SK-N-SH treated with all-trans-retinoic acid at 6 μM for 48 hours (cell line): ENCODE measurements at regions not wholly inside any gene's neighbourhood (a gene's known extent, or its start where the extent isn't known, plus 50 kb on each side); places are given as distances from the start of the nearest gene placed in this dataset.

Experiments used
- ATAC-seq: fragments of 200-7000 bp; cut with Tn5 transposase; 3 replicates; pipeline ENCODE4 v1.9.1; 2020; ENCODE audit warnings: mild to moderate bottlenecking, moderate library complexity
- ARNTL ChIP-seq: fragments of 450-650 bp; formaldehyde crosslinking; IDR thresholded peaks from 2 replicates; pipeline ENCODE4 v1.5.0; 2020; ENCODE audit warnings: low read depth, mild to moderate bottlenecking, moderate library complexity, borderline replicate concordance
- BACH2 ChIP-seq: fragments of 250-450 bp; sonication (Bioruptor Pico); IDR thresholded peaks from 2 replicates; pipeline ENCODE4 v1.9.0; 2021; ENCODE audit warnings: mild to moderate bottlenecking, borderline replicate concordance
- ESRRG ChIP-seq: fragments of 250-450 bp; sonication (Bioruptor Pico); IDR thresholded peaks from 2 replicates; pipeline ENCODE4 v1.6.1; 2021; ENCODE audit warnings: mild to moderate bottlenecking
- GLIS3 ChIP-seq: fragments of 250-450 bp; sonication (Bioruptor Pico); IDR thresholded peaks from 2 replicates; pipeline ENCODE4 v1.5.0; 2020; ENCODE audit warnings: mild to moderate bottlenecking, moderate library complexity
- ISL1 ChIP-seq: fragments of 250-450 bp; sonication (Bioruptor Pico); IDR thresholded peaks from 2 replicates; pipeline ENCODE4 v2.1.2; 2022; ENCODE audit warnings: mild to moderate bottlenecking, moderate library complexity
- OSR1 ChIP-seq: fragments of 250-450 bp; sonication (Bioruptor Pico); IDR thresholded peaks from 2 replicates; pipeline ENCODE4 v1.8.0; 2022; ENCODE audit warnings: moderate library complexity, mild to moderate bottlenecking, inconsistent platforms
- PPARA ChIP-seq: fragments of 250-450 bp; sonication (Bioruptor Pico); IDR thresholded peaks from 2 replicates; pipeline ENCODE4 v1.5.0; 2020; ENCODE audit warnings: mild to moderate bottlenecking, borderline replicate concordance
- RARB ChIP-seq: fragments of 250-450 bp; sonication (Bioruptor Pico); IDR thresholded peaks from 2 replicates; pipeline ENCODE4 v1.8.0; 2021; ENCODE audit warnings: mild to moderate bottlenecking, moderate library complexity
- SNAI2 ChIP-seq: fragments of 250-450 bp; sonication (Bioruptor Pico); IDR thresholded peaks from 2 replicates; pipeline ENCODE4 v1.5.0; 2020; ENCODE audit warnings: mild to moderate bottlenecking, moderate library complexity
- TCF4 ChIP-seq: fragments of 250-450 bp; sonication (Bioruptor Pico); IDR thresholded peaks from 2 replicates; pipeline ENCODE4 v1.8.0; 2021; ENCODE audit warnings: mild to moderate bottlenecking, moderate library complexity, borderline replicate concordance
- TOX ChIP-seq: fragments of 250-450 bp; sonication (Bioruptor Pico); IDR thresholded peaks from 2 replicates; pipeline ENCODE4 v1.8.0; 2021; ENCODE audit warnings: mild to moderate bottlenecking, moderate library complexity, borderline replicate concordance
- ZC3H10 ChIP-seq: fragments of 250-450 bp; sonication (Bioruptor Pico); IDR thresholded peaks from 2 replicates; pipeline ENCODE4 v1.5.1; 2021; ENCODE audit warnings: mild to moderate bottlenecking, moderate library complexity
- ZFP3 ChIP-seq: fragments of 250-450 bp; sonication (Bioruptor Pico); IDR thresholded peaks from 2 replicates; pipeline ENCODE4 v1.5.0; 2020; ENCODE audit warnings: mild to moderate bottlenecking, moderate library complexity
- ZFP30 ChIP-seq: fragments of 450-650 bp; formaldehyde crosslinking; IDR thresholded peaks from 2 replicates; pipeline ENCODE4 v1.5.0; 2022; ENCODE audit warnings: mild to moderate bottlenecking, moderate library complexity
- ZNF565 ChIP-seq: fragments of 450-650 bp; formaldehyde crosslinking; conservative IDR thresholded peaks from 2 replicates; pipeline ENCODE4 v1.5.0; 2020; ENCODE audit warnings: low read depth, mild to moderate bottlenecking, moderate library complexity
- ZNF70 ChIP-seq: fragments of 450-650 bp; formaldehyde crosslinking; IDR thresholded peaks from 2 replicates; pipeline ENCODE4 v1.5.0; 2020; ENCODE audit warnings: mild to moderate bottlenecking, moderate library complexity
- ZNF8 ChIP-seq: fragments of 450-650 bp; formaldehyde crosslinking; IDR thresholded peaks from 2 replicates; pipeline ENCODE4 v1.5.0; 2020; ENCODE audit warnings: mild to moderate bottlenecking, moderate library complexity
- TF ChIP-seq, protein P1 (sequence below): fragments of 250-450 bp; sonication (Bioruptor Pico); IDR thresholded peaks from 2 replicates; pipeline ENCODE4 v1.5.0; 2020; ENCODE audit warnings: mild to moderate bottlenecking, moderate library complexity
- TF ChIP-seq, protein P2 (sequence below): fragments of 250-450 bp; sonication (Bioruptor Pico); IDR thresholded peaks from 2 replicates; pipeline ENCODE4 v1.8.0; 2020; ENCODE audit warnings: mild to moderate bottlenecking, moderate library complexity, borderline replicate concordance
- TF ChIP-seq, protein P3 (sequence below): fragments of 250-450 bp; sonication (Bioruptor Pico); IDR thresholded peaks from 2 replicates; pipeline ENCODE4 v1.5.1; 2021; ENCODE audit warnings: mild to moderate bottlenecking, moderate library complexity
- TF ChIP-seq, protein P4 (sequence below): fragments of 250-450 bp; sonication (Bioruptor Pico); IDR thresholded peaks from 2 replicates; pipeline ENCODE4 v1.8.0; 2021; ENCODE audit warnings: low read depth, mild to moderate bottlenecking, moderate library complexity, borderline replicate concordance

DNA sequence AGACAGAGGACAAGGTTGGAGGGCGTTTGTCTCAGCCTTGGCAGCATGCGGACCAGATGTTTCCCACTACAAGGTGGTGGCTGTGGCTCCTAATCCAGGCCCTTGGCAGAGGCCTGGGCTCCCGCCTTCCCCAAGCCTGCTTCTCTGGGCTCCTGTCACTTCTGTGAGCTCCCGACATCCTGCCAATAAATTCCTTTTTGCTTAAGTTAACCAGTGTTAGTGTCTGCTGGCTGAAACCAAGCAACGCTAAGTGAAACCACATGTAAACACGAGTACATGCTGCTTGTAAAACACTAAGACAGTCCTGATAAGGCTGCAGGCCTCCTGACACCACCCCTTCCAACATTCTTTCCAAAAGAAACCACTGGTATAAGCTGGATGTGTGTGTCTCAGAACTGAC, 263.6 kb upstream of the ZMIZ1 start:
- TF ChIP-seq, protein P1, sequence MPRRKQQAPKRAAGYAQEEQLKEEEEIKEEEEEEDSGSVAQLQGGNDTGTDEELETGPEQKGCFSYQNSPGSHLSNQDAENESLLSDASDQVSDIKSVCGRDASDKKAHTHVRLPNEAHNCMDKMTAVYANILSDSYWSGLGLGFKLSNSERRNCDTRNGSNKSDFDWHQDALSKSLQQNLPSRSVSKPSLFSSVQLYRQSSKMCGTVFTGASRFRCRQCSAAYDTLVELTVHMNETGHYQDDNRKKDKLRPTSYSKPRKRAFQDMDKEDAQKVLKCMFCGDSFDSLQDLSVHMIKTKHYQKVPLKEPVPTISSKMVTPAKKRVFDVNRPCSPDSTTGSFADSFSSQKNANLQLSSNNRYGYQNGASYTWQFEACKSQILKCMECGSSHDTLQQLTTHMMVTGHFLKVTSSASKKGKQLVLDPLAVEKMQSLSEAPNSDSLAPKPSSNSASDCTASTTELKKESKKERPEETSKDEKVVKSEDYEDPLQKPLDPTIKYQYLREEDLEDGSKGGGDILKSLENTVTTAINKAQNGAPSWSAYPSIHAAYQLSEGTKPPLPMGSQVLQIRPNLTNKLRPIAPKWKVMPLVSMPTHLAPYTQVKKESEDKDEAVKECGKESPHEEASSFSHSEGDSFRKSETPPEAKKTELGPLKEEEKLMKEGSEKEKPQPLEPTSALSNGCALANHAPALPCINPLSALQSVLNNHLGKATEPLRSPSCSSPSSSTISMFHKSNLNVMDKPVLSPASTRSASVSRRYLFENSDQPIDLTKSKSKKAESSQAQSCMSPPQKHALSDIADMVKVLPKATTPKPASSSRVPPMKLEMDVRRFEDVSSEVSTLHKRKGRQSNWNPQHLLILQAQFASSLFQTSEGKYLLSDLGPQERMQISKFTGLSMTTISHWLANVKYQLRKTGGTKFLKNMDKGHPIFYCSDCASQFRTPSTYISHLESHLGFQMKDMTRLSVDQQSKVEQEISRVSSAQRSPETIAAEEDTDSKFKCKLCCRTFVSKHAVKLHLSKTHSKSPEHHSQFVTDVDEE (CRISPR knock-in tag): peak; percentile 85; the same call in 1 of the 2 replicates
- no peak for TF ChIP-seq ZFP30 (CRISPR knock-in tag)
- TF ChIP-seq OSR1 (CRISPR knock-in tag): no peak
- TF ChIP-seq TCF4 (CRISPR knock-in tag): peak; percentile 94
- TF ChIP-seq SNAI2 (CRISPR knock-in tag): no peak
- TF ChIP-seq RARB (CRISPR knock-in tag): no peak
- no peak for TF ChIP-seq ZFP3 (CRISPR knock-in tag)
- peak; percentile 78 for TF ChIP-seq ISL1 (CRISPR knock-in tag)
- TF ChIP-seq, protein P2, sequence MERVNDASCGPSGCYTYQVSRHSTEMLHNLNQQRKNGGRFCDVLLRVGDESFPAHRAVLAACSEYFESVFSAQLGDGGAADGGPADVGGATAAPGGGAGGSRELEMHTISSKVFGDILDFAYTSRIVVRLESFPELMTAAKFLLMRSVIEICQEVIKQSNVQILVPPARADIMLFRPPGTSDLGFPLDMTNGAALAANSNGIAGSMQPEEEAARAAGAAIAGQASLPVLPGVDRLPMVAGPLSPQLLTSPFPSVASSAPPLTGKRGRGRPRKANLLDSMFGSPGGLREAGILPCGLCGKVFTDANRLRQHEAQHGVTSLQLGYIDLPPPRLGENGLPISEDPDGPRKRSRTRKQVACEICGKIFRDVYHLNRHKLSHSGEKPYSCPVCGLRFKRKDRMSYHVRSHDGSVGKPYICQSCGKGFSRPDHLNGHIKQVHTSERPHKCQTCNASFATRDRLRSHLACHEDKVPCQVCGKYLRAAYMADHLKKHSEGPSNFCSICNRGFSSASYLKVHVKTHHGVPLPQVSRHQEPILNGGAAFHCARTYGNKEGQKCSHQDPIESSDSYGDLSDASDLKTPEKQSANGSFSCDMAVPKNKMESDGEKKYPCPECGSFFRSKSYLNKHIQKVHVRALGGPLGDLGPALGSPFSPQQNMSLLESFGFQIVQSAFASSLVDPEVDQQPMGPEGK: no peak
- TF ChIP-seq ZNF8: peak; percentile 17; the same call in 1 of the 2 replicates
- no peak for TF ChIP-seq GLIS3 (CRISPR knock-in tag)
- TF ChIP-seq, protein P3, sequence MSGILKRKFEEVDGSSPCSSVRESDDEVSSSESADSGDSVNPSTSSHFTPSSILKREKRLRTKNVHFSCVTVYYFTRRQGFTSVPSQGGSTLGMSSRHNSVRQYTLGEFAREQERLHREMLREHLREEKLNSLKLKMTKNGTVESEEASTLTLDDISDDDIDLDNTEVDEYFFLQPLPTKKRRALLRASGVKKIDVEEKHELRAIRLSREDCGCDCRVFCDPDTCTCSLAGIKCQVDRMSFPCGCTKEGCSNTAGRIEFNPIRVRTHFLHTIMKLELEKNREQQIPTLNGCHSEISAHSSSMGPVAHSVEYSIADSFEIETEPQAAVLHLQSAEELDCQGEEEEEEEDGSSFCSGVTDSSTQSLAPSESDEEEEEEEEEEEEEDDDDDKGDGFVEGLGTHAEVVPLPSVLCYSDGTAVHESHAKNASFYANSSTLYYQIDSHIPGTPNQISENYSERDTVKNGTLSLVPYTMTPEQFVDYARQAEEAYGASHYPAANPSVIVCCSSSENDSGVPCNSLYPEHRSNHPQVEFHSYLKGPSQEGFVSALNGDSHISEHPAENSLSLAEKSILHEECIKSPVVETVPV (CRISPR knock-in tag): no peak
- TF ChIP-seq ARNTL (CRISPR knock-in tag): no peak
- no peak for TF ChIP-seq ZNF565 (CRISPR knock-in tag)
- no peak for TF ChIP-seq BACH2 (CRISPR knock-in tag)
- TF ChIP-seq, protein P4, sequence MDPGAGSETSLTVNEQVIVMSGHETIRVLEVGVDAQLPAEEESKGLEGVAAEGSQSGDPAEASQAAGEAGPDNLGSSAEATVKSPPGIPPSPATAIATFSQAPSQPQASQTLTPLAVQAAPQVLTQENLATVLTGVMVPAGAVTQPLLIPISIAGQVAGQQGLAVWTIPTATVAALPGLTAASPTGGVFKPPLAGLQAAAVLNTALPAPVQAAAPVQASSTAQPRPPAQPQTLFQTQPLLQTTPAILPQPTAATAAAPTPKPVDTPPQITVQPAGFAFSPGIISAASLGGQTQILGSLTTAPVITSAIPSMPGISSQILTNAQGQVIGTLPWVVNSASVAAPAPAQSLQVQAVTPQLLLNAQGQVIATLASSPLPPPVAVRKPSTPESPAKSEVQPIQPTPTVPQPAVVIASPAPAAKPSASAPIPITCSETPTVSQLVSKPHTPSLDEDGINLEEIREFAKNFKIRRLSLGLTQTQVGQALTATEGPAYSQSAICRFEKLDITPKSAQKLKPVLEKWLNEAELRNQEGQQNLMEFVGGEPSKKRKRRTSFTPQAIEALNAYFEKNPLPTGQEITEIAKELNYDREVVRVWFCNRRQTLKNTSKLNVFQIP: no peak
- no peak for TF ChIP-seq PPARA (CRISPR knock-in tag)
- TF ChIP-seq ESRRG: no peak
- TF ChIP-seq ZNF70: no peak
- ATAC-seq: peak; percentile 93

DNA sequence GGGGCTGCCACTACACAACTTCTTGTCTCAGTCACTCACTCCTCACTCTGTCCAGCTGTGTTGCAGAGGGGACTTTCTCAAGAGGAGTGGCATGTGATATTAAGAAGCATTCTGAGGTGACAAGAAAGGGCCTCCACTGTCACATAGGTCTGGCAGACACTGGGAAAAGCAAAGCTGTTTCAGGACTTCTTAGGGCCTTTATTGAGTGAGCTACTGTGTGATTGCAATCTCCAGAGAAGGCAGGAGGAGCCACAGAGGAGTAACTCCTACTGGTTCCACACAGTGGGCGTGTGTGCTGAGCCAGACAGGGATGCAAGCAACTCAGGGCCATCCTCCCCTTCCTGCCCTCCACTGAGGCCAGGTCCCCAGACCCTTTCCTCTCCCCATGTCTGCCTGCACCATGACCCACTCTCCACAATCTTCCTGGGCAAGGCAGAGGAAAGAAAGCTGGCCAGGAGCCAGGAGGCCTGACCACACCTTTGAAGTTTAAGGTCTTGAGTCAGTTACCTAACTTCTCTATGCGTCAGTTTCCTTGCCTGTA, 262.0 kb upstream of the ZMIZ1 start:
- no peak for ATAC-seq
- TF ChIP-seq ZC3H10 (CRISPR knock-in tag) (no peak), ZNF8 (no peak), SNAI2 (CRISPR knock-in tag) (no peak), ISL1 (CRISPR knock-in tag) (no peak), OSR1 (CRISPR knock-in tag) (no peak), TOX (CRISPR knock-in tag) (no peak), GLIS3 (CRISPR knock-in tag) (no peak)
- TF ChIP-seq, protein P3 (CRISPR knock-in tag): no peak

DNA sequence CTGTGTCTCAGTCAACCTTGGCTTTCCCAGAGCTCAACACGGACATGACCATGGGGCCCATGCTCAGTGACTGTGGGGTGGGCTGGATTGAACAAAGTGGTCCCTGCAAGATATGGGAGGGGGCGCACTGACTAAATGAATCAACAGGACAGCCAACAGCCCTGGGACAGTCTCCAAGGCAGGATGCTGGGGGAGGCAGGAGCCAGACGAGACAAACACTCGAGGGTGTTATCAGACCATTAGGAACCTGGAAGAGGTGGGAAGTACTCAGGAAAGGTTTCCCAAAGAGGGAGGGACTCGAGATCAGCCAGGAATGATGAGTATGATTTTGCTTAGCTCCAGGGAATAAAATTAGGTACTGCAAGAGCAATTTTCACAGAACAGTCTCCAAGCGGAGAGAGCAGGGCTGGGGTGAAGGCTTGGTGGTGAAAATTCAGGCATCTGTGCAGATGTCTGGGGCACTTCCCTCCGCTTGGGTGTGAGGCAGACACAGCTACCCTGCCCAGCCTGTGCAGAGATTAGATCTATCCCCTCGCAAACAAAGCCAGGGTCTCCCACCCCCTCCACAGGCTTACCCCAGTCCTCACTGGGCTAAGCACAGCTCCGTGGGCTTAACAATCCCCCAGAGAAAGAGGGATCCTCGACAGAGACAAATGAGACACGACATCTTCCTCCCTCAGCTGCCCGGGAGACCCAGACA, 261.1 kb upstream of the ZMIZ1 start:
- ATAC-seq: no peak
- no peak for TF ChIP-seq GLIS3 (CRISPR knock-in tag)
- TF ChIP-seq, protein P1 (CRISPR knock-in tag): 0 out of 2 replicates have a peak, but pooled peaks have one; percentile 12
- TF ChIP-seq, protein P4: no peak
